SK-N-SH (cell line): ENCODE measurements at regions not wholly inside any gene's neighbourhood (a gene's known extent, or its start where the extent isn't known, plus 50 kb on each side); places are given as distances from the start of the nearest gene placed in this dataset.
A peak's percentile ranks its signal among the peaks of the same experiment; 100 is the strongest.

Experiments used
- CTCF ChIA-PET: fragments of 300-600, 350-600 bp; formaldehyde crosslinking; extraction: SDS; loops from one replicate; lab custom pipeline; 2021; lab: Yijun Ruan, JAX
- POLR2A ChIA-PET: fragments of 350-600 bp; sonication (Branson Sonifier 250); formaldehyde crosslinking; extraction: SDS; loops from one replicate; lab custom pipeline; 2020; ENCODE audit warnings: antibody characterized with exemption, inconsistent platforms; lab: Yijun Ruan, JAX
- DNase-seq: peaks from one replicate; pipeline ENCODE4 v3.0.0; 2012
- H2AFZ ChIP-seq: fragments of 200-600 bp; sonication (generic); 2 replicates; pipeline ENCODE4 v1.8.1; 2016; ENCODE audit warnings: antibody characterized with exemption, mild to moderate bottlenecking, low read depth
- H3F3A ChIP-seq: fragments of 200-600 bp; sonication (generic); replicated peaks from 2 replicates; pipeline ENCODE3; 2016; ENCODE audit warnings: antibody characterized with exemption, mild to moderate bottlenecking; ENCODE audit not compliant: insufficient read depth
- H3K27ac ChIP-seq, 2 experiments: fragments of 200-500 bp in 1 of 2; fragments of 200-600 bp in 1 of 2; sonication (Bioruptor generic) in 1 of 2; sonication (generic), shearing (Covaris generic) in 1 of 2; 2 replicates each; pipeline versions ENCODE4 v1.5.1 to v1.6.1; 2014 to 2016; ENCODE audit warnings: low read depth in 2 of 2, inconsistent platforms in 1 of 2, low read length in 1 of 2, mild to moderate bottlenecking in 1 of 2, mixed read lengths in 1 of 2
- H3K27me3 ChIP-seq: fragments of 200-600 bp; sonication (generic), shearing (Covaris generic); 2 replicates; pipeline ENCODE4 v1.6.1; 2016; ENCODE audit warnings: mixed run types; ENCODE audit not compliant: insufficient read depth
- H3K36me3 ChIP-seq, 2 experiments: fragments of 200-500 bp in 1 of 2; fragments of 200-600 bp in 1 of 2; sonication (Bioruptor generic) in 1 of 2; sonication (generic) in 1 of 2; replicated peaks in 1 of 2; 2 replicates each; pipeline versions ENCODE3 to v1.5.1; 2014 to 2016; ENCODE audit warnings: low read length in 1 of 2, mild to moderate bottlenecking in 1 of 2; ENCODE audit not compliant: insufficient read depth in 2 of 2, control insufficient read depth in 1 of 2
- H3K4me1 ChIP-seq, 2 experiments: fragments of 200-500 bp in 1 of 2; fragments of 200-600 bp in 1 of 2; sonication (Bioruptor generic) in 1 of 2; sonication (generic), shearing (Covaris generic) in 1 of 2; 2 replicates each; pipeline versions ENCODE4 v1.5.1 to v1.6.1; 2014 to 2016; ENCODE audit warnings: low read depth in 1 of 2, low read length in 1 of 2, mixed run types in 1 of 2; ENCODE audit not compliant: insufficient read depth in 2 of 2, control insufficient read depth in 1 of 2
- H3K4me2 ChIP-seq: fragments of 200-600 bp; sonication (generic), shearing (Covaris generic); 2 replicates; pipeline ENCODE4 v1.6.1; 2017; ENCODE audit warnings: mixed run types
- H3K4me3 ChIP-seq, 2 experiments: fragments of 200-500 bp in 1 of 2; fragments of 200-600 bp in 1 of 2; sonication (Bioruptor generic) in 1 of 2; sonication (generic), shearing (Covaris generic) in 1 of 2; 2 replicates each; pipeline versions ENCODE4 v1.5.1 to v1.8.1; 2014 to 2016; ENCODE audit warnings: low read depth in 2 of 2, inconsistent platforms in 1 of 2, low read length in 1 of 2, mild to moderate bottlenecking in 1 of 2, mixed read lengths in 1 of 2, moderate library complexity in 1 of 2
- H3K79me2 ChIP-seq: fragments of 200-600 bp; sonication (generic); 2 replicates; pipeline ENCODE4 v1.8.1; 2017; ENCODE audit warnings: mild to moderate bottlenecking; ENCODE audit not compliant: insufficient read depth
- H3K9ac ChIP-seq: fragments of 200-600 bp; sonication (generic); 2 replicates; pipeline ENCODE4 v1.6.1; 2017; ENCODE audit warnings: mixed run types
- H3K9me2 ChIP-seq: fragments of 200-600 bp; sonication (generic); 2 replicates; pipeline ENCODE4 v1.6.1; 2017; ENCODE audit warnings: mixed run types
- H3K9me3 ChIP-seq: fragments of 200-600 bp; sonication (generic); 2 replicates; pipeline ENCODE4 v1.6.1; 2017; ENCODE audit warnings: mixed run types, mild to moderate bottlenecking, moderate library complexity
- H4K20me1 ChIP-seq: fragments of 200-600 bp; sonication (generic); 2 replicates; pipeline ENCODE4 v1.6.1; 2017; ENCODE audit warnings: mild to moderate bottlenecking, mixed run types; ENCODE audit not compliant: insufficient read depth
- EZH2phosphoT487 ChIP-seq: fragments of 200-600 bp; sonication (generic); IDR thresholded peaks from 2 replicates; pipeline ENCODE4 v1.6.1; 2017; ENCODE audit warnings: low read depth, mixed run types, mild to moderate bottlenecking, antibody characterized with exemption, moderate library complexity, borderline replicate concordance
- FOSL2 ChIP-seq: IDR thresholded peaks from 2 replicates; pipeline ENCODE4 v1.4.0; 2012; ENCODE audit warnings: low read depth, mild to moderate bottlenecking, moderate library complexity, borderline replicate concordance
- FOXJ3 ChIP-seq: sonication (generic); formaldehyde crosslinking; IDR thresholded peaks from 2 replicates; pipeline ENCODE4 v1.5.1; 2020; ENCODE audit warnings: mild to moderate bottlenecking, missing genetic modification reagents
- FOXM1 ChIP-seq: IDR thresholded peaks from 2 replicates; pipeline ENCODE4 v1.4.0; 2012; ENCODE audit warnings: low read depth, mild to moderate bottlenecking
- GATA2 ChIP-seq: sonication (generic); formaldehyde crosslinking; IDR thresholded peaks from 2 replicates; pipeline ENCODE4 v1.5.0; 2020; ENCODE audit warnings: mild to moderate bottlenecking, missing genetic modification reagents
- JUND ChIP-seq: IDR thresholded peaks from 2 replicates; pipeline ENCODE4 v1.4.0; 2012
- MEF2A ChIP-seq: IDR thresholded peaks from 2 replicates; pipeline ENCODE4 v1.4.0; 2012; ENCODE audit warnings: low read depth, borderline replicate concordance
- MXI1 ChIP-seq: IDR thresholded peaks from 2 replicates; pipeline ENCODE4 v1.6.1; 2012; ENCODE audit warnings: mild to moderate bottlenecking, low read depth, low read length, improper control_type of control experiment
- NFIC ChIP-seq: IDR thresholded peaks from 2 replicates; pipeline ENCODE4 v1.4.0; 2012; ENCODE audit warnings: borderline replicate concordance
- NRF1 ChIP-seq: IDR thresholded peaks from 2 replicates; pipeline ENCODE4 v1.6.1; 2012; ENCODE audit warnings: low read depth, mild to moderate bottlenecking, low read length
- REST ChIP-seq: IDR thresholded peaks from 2 replicates; pipeline ENCODE4 v1.6.1; 2012; ENCODE audit warnings: mild to moderate bottlenecking, low read depth, low read length, moderate library complexity
- SMC3 ChIP-seq: IDR thresholded peaks from 2 replicates; pipeline ENCODE4 v1.6.1; 2012; ENCODE audit warnings: low read depth, low read length, improper control_type of control experiment
- TAF1 ChIP-seq: IDR thresholded peaks from 2 replicates; pipeline ENCODE4 v1.6.1; 2012; ENCODE audit warnings: low read depth, mild to moderate bottlenecking, low read length, moderate library complexity, borderline replicate concordance
- USF1 ChIP-seq: IDR thresholded peaks from 2 replicates; pipeline ENCODE4 v1.4.0; 2012; ENCODE audit warnings: low read depth, borderline replicate concordance
- WGBS: methylation state at CpG from one replicate; pipeline ENCODE4 v1.1.6; 2017; ENCODE audit warnings: low lambda C conversion rate; 5-methylcytosine and 5-hydroxymethylcytosine counted together

DNA sequence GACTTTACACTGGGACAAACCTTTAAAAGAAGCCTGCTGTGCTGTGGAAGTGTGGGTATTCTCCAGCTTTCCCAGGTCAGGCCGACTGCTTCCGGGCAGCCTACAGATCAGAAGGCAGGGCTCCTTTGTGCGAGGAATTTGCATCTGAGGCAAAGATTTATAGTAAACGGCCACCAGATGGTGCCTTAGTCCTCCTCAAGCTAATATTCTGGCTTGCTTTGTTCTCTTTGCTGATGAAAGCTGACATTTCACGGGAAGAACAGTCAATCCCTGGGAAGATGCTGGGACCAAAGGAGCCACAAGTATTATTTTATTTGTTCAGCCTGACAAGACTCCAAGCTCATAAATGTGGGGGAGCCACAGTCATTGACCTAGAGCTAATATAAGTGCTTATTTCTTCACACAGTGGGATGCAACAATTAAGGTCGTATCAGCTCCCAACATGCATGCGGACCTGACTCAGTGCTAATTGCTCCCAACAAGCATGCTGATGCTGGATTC, 120.7 kb upstream of the TRIM2 start (continued):
- TF ChIP-seq MEF2A (no peak), NRF1 (no peak), GATA2 (CRISPR knock-in tag) (no peak), NFIC (no peak), EZH2phosphoT487 (no peak), MXI1 (no peak), TAF1 (no peak), FOXM1 (no peak), FOSL2 (no peak), REST (no peak), FOXJ3 (CRISPR knock-in tag) (no peak), SMC3 (peak; percentile 89), USF1 (no peak), JUND (no peak)
- TF ChIP-seq, all 33 proteins: peak for 5

GRCh38 chr4:153084224-153084979, 119.8 kb upstream of the TRIM2 start:
- no peak for DNase-seq
- H3K9ac ChIP-seq, result no peak overlapping the region
- H3K4me2 ChIP-seq, result no peak overlapping the region
- no peak overlapping the region for H3K4me3 ChIP-seq
- POLR2A ChIA-PET, result interaction anchor here (1.0 kb wide), 1 partner anchor 305 kb away, joined by 3 read pairs; the partner anchor contains the start of gene TIGD4
- H3K4me1 ChIP-seq, result peaks cover 4 to 11% of the 10 kb centered on the region in 2 experiments; a peak in 2 of 4 replicates
- no peak for TF ChIP-seq TAF1
- H3K27me3 ChIP-seq, result no peaks in the 10 kb centered on the region
- 76% methylated on average over 11 of the region's 15 CpGs for WGBS
- no peaks in the 10 kb centered on the region for H3K9me3 ChIP-seq
- CTCF ChIA-PET, result interaction anchor here (0.6 to 5.3 kb wide), 41 partner anchors 9 to 666 kb away, joined by 3 to 151 read pairs (median 5); no protein-coding TSS in a partner anchor
- H2AFZ ChIP-seq, result no peak overlapping the region
- H3K36me3 ChIP-seq, result no peaks in the 10 kb centered on the region
- H3K79me2 ChIP-seq, result no peaks in the 10 kb centered on the region
- no peaks in the 10 kb centered on the region for H3F3A ChIP-seq
- H3K27ac ChIP-seq, result no peak overlapping the region
- no peaks in the 10 kb centered on the region for H4K20me1 ChIP-seq
- H3K9me2 ChIP-seq, result no peaks in the 10 kb centered on the region
